Dermis blood vessel endothelial cell (primary cell): ENCODE measurements at regions not wholly inside any gene's neighbourhood (a gene's known extent, or its start where the extent isn't known, plus 50 kb on each side); places are given as distances from the start of the nearest gene placed in this dataset.

Experiments
- DNase-seq: peaks from one replicate; pipeline ENCODE4 v3.0.0; 2010

DNA sequence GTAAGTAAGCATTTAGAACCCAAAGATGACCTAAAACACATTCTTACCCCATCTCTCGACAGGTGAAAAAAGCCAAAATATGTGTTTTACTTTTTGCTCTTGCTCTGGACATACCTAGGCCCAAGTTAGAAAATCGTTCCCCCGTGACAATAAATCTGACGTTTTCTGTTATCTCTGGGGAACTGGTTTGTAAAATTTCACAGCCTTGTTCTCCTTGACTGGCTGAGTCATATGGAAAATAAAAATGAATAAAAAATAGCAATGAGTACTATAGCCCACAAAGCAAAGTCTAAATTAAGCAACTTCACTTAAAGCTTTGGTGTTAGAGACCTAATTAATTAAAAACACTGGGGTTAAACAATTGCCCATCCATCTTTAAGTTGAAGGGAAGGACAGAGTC is 286.9 kb upstream of the CLINT1 start:
- no peak for DNase-seq

DNA sequence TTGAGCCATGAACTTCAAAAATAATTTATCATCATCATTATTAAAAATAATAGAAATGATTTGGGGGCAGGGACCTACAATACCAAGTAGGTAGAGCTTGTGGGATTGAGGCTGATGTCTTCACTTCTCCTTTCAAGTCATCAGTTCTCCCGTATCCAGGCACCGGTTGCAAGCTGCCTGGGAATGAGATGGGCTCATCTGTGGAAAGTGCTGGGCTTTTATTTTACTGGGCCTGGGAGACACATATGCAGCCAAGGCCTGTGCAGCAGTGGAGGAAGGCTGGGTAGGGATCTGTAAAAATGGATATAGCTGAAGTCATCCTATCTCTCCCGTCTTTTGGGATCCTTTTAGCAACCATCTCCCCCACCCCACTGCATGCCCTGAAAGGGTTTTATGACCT is 284.1 kb upstream of the CLINT1 start:
- no peak for DNase-seq

DNA sequence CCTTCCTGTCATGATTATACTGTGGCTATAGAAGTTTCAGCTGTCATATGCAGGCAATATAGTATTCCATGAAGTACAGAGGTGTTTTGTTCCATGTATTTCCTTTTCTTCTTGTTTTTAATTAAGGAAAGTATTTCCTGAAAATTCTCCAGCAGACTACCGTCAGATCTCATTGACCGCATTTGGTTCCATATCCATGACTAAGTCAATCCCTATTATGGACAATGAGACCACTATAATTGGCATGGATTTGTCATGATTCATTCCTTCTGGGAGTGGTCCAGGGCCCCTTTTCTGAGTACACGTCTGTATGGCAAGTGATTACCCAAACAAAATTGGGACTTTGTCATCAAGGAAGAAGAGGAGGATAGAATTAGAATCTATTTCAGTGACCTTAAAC is 283.2 kb upstream of the CLINT1 start:
- no peak for DNase-seq

DNA sequence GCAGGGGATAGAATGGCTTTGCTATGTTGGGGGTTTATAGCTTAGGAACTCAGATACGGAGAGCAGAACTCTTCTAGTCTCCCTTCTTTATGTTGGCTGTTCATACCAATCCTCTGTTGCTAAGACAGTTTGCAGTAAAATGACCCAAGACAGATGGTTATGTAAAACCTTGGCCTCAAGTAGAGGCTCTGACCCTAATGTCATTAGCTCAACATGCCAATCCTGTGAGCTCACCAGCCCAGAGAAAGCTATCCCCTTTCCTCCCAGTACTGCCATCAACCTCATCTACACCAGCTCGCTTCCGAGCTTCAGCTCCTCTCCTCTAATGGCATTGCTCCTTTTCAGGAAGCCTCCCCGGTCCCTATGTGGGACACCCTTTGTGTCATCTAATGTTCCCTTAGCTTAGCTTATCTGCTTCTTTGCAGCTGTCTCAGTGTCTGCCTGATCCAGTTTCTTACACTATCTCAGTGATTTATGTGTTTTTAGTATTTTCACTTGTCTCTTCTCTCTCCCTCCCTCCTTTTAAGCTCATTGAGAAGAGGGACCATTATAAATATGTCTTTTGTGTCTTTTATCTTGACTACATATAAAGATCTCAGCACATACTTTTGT is 281.3 kb upstream of the CLINT1 start:
- no peak for DNase-seq

DNA sequence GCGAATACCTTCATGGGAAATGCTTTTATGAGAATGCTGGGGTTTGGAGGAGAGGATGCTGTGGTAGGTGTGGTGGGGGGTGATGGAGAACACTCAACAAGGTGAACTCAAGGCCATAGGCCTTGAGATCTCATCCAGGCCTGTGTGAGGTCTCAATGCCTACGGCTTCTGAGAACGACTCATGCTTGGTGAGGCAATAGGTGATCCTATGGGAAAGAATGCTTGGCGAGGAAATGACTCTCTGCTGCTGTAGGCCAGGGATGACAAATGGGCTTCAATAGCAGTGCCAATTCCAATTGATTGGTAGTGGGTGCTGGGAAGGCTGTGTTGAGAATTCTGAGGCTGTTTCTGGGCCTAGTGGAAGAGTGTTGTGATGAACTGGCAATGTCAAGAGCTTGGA is 280.2 kb upstream of the CLINT1 start:
- DNase-seq = no peak

DNA sequence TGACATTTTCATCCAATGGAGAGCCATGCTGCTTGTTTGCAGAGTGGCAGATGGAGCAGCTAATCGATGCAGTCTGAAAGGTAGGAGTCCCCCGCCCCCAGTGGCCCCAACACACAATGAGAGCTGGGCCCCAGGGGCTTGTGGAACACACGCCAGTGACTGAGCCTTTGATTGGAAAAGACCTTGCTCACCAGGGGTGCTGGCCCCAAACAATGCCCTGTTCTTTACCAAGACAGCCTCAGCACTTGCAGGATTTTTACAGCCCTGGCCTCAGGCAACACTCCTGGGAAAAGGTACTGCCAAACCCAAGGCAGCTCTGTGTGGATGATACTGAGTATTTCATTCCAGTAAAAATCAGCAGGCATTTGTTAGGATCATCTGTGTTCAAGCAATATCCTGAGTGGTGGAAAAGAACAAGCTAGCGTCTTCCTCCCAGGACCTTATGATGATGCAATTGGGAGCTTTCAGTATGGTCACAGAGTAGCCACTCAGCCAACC is 276.8 kb upstream of the CLINT1 start:
- no peak for DNase-seq

DNA sequence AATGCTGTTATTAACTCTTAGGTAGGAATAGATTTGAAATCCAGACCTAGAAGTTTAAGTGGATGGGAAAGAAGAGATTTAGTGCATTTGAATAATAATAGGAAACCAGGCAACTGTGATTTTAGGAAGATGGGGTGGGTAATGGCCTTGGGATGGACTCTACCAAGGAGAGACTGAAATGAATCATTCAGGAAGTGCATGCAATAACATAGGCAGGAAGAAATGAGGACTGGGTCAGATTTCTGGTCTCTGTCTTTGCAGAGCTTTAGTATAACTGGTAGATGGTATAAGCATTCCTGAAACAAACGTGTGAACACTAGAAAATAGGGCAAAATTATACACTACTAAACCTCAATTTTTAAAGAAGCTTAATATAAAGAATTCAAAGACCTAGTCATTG is 274.4 kb upstream of the CLINT1 start:
- DNase-seq = no peak

DNA sequence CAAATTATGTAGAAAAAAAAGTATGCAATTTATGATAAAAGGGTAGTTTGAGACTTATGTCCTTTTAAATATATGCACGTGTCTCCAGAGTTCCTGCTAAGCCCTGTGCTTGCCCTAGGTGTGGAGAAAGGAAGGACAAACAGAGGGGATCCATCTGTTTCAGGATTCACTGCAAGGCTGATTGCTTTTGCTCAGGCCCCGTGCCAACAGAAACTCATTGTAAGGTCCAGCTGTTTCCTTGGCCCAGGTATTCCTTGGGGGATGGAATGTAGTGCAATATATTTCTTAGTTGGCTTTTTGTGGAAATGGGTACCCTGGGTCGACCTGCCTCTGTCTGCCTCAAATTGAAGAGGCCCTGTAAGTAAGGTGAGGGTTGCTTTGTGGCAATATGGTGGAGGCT is 268.6 kb upstream of the CLINT1 start:
- no peak for DNase-seq

DNA sequence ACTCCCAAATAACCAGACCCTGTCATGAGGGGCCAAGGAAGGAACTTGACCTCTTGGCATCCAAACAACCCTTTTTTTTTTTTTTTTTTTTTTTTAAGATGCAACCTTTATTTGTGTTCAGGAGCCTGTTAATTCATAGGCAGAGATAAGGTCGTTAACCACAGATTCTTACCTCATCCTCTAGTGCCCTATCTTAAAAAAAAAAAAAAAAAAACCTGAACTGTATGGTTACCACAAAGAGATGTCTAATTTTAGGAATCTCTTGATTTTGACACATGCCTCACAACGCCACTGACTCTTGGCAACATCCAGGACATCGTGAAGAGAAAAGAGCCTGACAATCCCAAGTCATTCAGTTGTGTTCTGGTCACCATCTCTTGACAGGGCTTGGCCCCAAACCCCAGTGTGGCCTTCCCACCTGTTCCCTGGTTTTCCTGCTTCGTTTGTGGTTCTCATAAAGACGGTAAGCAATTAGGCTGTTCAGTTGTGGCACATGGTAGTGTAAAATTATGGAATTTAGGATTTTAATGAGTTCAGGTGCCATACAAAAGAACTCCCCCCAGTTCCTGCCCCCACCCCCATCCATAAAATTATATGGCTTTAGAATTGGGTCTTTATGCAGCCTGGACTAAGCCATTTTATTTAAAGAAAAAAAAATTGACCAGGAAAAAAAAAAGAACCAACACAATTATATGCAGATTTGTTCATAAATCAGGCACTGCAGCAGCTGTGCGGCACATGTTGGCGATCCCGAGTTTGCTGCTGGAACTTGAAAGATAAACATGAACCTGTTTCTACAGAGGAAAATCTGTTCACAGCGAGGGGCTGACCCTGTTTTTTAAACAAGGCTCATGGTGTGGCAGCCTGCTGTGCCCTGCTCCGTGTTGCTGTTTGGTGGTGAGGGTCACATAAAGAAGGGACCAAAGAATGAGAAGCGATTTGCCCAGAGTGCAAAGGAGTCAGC is 267.8 kb upstream of the CLINT1 start:
- DNase-seq = no peak

DNA sequence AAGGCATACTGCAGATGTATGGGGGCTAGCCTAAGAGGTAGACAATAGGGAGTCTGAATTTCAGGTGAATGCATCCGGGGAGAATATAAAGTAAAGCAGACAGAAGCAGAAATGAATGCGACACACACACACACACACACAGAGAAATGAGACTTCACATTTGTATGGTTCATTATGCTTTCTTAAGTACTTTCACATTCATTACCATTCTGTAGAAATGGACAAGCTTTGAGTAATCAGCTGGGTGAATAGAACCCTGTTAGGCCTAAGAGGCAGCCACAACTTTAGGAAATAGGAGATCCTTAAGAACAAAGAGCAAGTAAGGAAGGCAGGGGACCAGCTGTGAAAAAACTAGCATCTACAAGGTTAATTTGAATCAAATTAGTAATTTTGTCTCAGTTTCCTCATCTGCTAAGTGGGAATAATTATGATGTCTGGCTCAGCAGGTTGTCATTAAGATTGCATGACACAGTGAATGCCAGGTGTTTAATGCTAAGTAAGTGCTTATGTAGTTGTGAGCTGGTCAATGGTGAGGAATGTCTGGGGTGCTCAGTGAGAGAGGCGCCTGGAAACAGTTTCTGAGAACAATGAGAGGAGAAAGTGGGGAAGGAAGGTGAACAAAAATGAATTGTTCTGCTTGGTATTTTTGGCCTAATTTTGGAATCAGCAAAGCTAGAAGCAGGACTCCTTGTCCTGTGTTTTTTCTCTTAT is 265.8 kb upstream of the CLINT1 start:
- no peak for DNase-seq

DNA sequence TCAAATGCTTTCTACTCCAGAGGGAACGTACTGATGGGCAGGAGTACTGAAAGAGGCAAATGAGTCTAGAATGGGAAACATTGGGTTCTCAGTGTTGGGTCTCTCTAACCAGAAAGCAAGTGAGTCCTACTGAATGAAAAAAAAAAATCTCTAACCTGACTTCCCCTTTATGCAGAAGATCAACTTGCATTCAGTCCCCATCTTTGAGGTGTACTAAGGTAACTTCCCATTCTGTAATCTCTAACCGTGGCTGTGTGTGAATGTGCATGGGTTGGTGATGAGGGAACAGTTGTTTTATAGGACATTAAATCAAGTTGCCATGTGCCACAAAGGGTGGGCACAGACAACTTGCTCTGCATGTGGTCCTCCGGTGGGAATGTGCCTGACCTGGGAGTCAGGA is 264.6 kb upstream of the CLINT1 start:
- no peak for DNase-seq

DNA sequence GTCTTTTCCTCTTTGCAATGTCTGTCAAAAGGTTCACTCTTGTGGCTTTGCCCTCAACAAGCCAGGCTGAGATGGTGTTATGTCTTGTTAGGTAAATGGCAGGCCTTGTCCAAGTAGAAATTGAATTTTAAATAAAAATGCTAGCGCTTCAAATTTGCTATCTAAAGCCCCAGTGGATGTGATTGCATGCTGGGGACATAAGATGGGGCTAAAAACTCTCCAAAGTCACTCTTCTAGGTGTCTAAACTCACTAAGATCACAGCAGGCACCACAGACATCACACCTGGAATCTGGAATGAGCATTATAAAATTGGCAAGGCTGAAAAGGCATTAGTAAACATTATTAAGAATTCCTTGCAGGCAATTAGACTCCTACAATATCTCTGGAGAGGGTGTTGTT is 262.7 kb upstream of the CLINT1 start:
- no peak for DNase-seq

DNA sequence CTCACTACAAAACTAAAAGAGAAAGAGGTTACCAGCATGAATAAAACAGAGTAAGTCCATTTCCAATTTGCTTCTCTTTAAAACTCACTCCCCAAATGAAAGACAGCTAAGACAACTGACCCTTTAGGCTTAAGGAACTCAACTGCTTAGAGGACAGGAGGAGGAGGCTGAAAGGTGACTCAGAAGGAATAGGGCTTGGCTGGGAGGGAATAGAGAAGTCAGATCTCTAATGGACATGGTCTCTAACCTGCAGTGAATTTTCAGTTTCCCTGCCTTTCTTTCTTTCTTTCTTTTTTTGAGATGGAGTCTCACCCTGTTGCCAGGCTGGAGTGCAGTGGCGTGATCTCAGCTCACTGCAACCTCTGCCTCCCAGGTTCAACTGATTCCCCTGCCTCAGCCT is 261.8 kb upstream of the CLINT1 start:
- no peak for DNase-seq

DNA sequence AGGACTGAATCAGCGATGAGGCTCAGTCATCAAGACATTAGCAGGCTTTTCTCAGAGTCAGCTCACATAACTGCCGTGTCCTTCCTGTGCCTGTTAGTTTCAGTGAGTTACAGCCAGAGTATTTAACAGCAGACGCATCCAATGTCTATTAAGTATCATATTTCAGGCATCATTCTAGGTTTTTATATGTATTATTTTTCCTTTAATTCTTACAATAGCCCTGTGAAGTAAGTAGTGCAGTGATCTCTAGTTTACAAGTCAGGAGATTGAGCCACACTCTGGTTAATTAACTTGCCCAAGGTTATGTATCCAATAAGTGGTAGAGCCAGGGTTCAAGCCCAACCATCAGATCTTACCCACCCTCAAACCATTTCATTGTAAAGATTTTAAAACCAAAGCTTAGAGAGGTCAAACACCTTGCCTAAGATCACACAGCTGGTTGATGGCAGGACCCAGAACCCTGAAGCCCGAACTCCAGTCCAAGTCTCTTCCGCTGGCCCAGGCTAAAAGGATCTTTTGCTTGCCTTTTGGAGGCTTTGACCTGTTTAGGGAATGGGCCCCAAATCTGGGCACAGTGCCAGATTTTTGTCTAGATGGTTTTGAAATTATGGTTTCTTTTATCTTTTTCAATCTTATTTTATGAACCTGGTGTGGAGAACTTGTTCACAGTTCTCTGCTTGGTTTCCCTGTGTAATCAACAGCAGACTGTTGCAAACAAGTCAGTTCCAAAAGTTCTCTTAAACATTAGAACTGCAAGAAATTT is 261.2 kb upstream of the CLINT1 start:
- DNase-seq = no peak

DNA sequence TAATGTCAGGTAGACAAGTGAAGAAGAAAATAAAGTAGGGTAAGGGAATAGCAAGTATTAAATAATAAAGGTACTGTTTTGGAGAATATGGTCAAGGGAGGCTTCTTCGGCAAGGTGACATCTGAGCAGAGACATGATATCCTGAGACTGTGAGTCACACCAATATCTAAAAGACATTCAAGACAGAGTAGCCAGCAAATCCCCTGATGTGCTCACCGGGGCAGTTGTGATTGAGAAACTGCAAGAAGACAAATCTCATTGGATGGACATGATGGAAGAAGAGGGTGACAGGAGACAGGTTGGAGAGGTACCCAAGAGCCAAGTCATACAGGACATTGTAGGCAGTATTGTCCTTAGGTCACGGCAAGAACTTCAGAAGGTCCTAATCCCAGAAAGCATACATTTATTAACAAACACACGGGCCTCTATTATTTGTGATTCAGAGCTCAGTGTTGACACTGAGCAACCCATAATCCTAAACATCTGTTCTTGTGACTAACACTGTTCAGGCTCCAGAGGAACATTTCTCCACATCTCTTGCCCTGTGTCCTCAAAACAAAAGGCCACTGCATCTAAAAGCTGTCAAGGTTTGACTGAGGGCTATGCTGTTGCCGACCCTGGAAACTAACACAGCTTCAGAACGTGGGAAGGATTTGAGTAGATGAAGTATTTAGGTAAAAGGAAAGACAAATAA is 258.7 kb upstream of the CLINT1 start:
- DNase-seq = no peak

DNA sequence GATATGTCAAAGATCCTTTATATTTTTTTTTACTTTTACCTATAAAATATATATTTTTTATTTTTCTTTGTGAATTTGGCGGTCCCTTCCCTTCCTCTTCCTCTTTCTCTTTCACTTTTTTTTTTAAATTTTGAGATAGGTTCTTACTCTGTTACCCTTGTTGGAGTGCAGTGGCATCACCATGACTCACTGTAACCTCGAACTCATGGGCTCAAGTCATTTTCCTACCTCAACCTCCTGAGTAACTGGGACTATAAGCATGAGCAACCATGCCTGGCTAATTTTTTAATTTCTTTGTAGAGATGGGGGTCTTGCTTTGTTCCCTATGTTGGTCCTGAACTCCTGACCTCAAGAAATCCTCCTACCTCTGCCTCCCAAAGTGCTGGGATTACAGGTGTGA is 258.0 kb upstream of the CLINT1 start:
- DNase-seq = no peak

DNA sequence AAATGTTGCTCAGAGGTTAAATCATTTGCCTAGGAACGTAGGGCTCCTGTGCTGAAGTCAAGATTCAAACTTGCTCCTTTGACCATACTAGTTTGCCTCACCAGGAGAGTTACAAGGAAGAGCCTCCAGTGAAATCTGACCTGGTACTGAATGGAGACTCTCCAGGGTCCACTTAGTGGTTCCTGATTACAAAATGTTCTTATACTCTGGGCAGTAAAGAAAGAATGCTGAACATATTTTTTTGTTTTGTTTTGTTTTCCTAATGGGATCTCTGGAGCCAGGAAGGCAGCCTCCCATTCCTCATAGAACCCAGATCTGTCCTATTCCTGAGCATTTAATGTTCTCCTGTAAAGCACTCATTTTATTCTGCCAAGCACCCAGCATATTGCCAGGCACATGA is 256.5 kb upstream of the CLINT1 start:
- DNase-seq = no peak

DNA sequence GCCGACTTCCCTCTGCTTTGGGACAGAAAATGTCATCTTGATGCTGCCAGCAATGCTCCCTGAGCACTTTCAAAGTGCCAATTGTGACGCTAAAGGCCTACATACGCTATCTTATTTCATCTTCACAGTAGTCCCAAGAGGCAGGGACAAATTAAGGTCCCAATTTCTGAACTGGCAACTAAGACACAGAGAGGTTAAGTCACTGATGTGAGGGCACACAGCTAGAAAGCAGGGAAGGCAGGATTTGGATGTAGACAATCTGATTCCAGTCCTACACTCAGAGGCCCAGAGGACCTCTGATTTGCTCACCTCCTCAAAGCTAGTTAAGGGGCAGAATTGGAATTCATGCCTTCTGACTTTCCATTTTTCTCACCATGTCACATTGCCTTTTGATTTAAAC is 249.2 kb upstream of the CLINT1 start:
- no peak for DNase-seq

DNA sequence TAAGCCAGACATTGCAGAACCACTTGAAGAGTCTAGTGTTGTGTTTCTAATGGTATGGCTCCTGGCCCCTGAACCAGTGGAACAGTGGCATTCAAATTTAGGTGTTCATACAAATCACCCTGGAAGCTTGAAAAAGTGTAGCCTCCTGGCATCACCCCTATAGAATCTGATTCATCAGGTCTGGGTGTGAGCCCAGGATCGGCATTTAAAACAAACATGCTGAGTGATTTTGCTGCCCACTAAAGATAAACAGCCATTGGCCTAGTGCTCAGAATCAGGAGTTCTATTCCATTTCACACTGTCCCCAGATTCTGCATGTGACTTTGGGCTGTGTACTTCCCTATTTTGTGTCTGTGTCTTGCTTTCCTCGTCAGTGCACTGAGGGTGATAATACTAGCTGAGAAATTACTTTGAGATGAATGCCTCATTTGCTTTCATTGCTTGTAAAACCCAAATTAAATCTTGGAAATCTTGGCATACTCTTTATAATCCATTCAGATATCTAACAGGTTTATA is 241.5 kb upstream of the CLINT1 start:
- no peak for DNase-seq

DNA sequence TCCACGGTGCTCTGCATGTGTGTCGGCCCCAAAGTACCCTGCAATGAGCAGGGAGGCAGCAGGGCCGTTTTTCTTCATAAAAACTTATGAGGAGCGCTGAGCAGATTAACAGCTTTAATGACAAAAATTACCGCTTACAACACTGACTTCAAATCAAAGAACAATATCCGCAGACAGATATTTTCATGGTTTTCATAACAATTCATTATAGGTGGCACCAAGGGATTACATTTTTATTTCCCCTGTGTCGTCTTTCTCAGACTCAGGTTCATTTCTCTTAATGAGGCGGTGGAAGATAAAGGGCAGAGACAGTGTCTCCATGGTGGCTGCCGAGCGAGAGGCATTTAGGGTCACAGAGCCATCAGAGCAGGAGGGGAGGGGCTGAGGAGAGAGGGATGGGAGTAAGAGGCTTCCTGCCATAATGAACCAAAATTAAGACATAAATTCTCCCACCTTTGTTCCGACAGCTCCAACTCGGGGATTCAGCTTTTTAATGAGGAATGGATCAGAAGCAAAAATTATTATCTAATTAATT is 240.7 kb upstream of the CLINT1 start:
- DNase-seq = no peak

DNA sequence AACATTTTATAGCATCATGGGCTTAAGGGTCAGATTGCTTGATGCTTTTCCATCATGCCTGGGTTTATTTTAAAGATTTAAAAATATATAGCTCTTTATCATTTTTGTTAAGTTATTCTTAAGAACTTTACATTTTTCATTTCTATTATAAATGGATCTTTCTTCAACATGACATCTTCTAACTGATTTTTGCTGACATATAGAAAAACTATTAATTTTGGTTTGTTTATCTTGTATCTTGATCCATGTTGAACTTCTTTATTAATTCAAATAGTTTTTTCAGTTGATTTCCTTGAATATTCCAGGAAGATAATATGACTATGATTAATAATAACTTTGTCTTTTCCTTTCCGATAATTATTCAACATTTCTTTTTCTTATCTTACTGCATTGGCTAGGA is 237.9 kb upstream of the CLINT1 start:
- DNase-seq = no peak

DNA sequence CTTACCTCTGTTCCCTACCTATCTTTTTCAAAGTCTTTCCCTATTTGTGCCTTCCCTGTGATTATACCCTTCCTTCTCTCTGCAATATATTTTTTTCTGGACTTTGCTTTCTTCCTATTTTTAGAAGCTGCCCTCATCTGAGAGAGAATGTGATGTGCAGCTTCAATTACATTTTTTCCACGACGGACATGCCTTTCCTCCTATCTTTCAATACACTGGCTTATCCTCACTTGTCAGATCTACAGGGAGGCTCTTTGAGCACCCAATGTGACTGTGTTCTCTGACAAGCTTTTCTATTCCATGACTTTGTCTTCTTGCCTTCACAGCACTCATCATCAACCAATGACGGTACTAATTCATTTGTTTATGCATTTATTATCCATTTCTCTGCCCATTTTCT is 227.9 kb upstream of the CLINT1 start:
- DNase-seq = no peak
